Calu3 (cell line): ENCODE measurements at regions not wholly inside any gene's neighbourhood (a gene's known extent, or its start where the extent isn't known, plus 50 kb on each side); places are given as distances from the start of the nearest gene placed in this dataset.

ENCODE experiments used
- BruUV-seq: library from RNA; stranded (reverse); fragments of 400-500 nt; replicated peaks from 2 replicates; lab custom pipeline; 2021; lab: Mats Ljungman, UMichigan
- CTCF ChIA-PET: fragments of 300-600 bp; sonication (Branson Sonifier 250); formaldehyde crosslinking; loops from one replicate; lab custom pipeline; 2022; ENCODE audit warnings: antibody characterized with exemption; lab: Charles Lee
- DNase-seq: peaks from one replicate; pipeline ENCODE4 v3.0.0; 2022
- H3K27ac Mint-ChIP-seq: one replicate; pipeline ENCODE4 v1.8.0; 2022; ENCODE audit warnings: mixed read lengths; ENCODE audit not compliant: unreplicated experiment
- H3K27me3 Mint-ChIP-seq: one replicate; pipeline ENCODE4 v1.8.0; 2022; ENCODE audit warnings: mixed read lengths; ENCODE audit not compliant: unreplicated experiment
- H3K36me3 Mint-ChIP-seq: one replicate; pipeline ENCODE4 v1.8.0; 2022; ENCODE audit warnings: mild to moderate bottlenecking, moderate library complexity, mixed read lengths; ENCODE audit not compliant: insufficient read depth, unreplicated experiment
- H3K4me1 Mint-ChIP-seq: one replicate; pipeline ENCODE4 v1.8.0; 2022; ENCODE audit warnings: mild to moderate bottlenecking, low read depth, mixed read lengths; ENCODE audit not compliant: unreplicated experiment
- H3K4me3 Mint-ChIP-seq: one replicate; pipeline ENCODE4 v1.8.0; 2022; ENCODE audit warnings: mild to moderate bottlenecking, low read depth, moderate library complexity, mixed read lengths; ENCODE audit not compliant: unreplicated experiment
- H3K9me3 Mint-ChIP-seq: one replicate; pipeline ENCODE4 v1.8.0; 2022; ENCODE audit warnings: low read depth, mixed read lengths; ENCODE audit not compliant: unreplicated experiment
- CTCF ChIP-seq: fragments of 200-600 bp; IDR thresholded peaks from one replicate; pipeline ENCODE4 v1.8.0; 2022; ENCODE audit warnings: antibody characterized with exemption; ENCODE audit not compliant: unreplicated experiment
- intact Hi-C: fragments of 100-400 bp; cut with micrococcal nuclease; formaldehyde crosslinking; loops from one replicate; pipeline ENCODE4 v1.10.0; 2022; ENCODE audit not compliant: unreplicated experiment

- Mint-ChIP-seq H3K4me1 (no peaks in the 10 kb centered on the region), H3K4me3 (no peak overlapping the region), H3K27me3 (no peaks in the 10 kb centered on the region), H3K27ac (no peak overlapping the region), H3K36me3 (no peaks in the 10 kb centered on the region), H3K9me3 (no peaks in the 10 kb centered on the region)
- BruUV-seq: no TSS peak
- DNase-seq: no peak
- TF ChIP-seq CTCF: no peak
- intact Hi-C loops: no loop called here
- CTCF ChIA-PET: no interaction called here
Observed at GRCh38 chr4:128722911-128723310, 86.6 kb upstream of the JADE1 start.

- BruUV-seq: no TSS peak
- H3K4me1 Mint-ChIP-seq: no peaks in the 10 kb centered on the region
- intact Hi-C loops: no loop called here
- no peak for TF ChIP-seq CTCF
- H3K4me3 Mint-ChIP-seq: no peak overlapping the region
- no peak overlapping the region for H3K27ac Mint-ChIP-seq
- H3K27me3 Mint-ChIP-seq: no peaks in the 10 kb centered on the region
- no peak for DNase-seq
- CTCF ChIA-PET: no interaction called here
- no peaks in the 10 kb centered on the region for H3K36me3 Mint-ChIP-seq
- H3K9me3 Mint-ChIP-seq: no peaks in the 10 kb centered on the region
Observed at GRCh38 chr4:128721896-128722295, 87.6 kb upstream of the JADE1 start.

DNA sequence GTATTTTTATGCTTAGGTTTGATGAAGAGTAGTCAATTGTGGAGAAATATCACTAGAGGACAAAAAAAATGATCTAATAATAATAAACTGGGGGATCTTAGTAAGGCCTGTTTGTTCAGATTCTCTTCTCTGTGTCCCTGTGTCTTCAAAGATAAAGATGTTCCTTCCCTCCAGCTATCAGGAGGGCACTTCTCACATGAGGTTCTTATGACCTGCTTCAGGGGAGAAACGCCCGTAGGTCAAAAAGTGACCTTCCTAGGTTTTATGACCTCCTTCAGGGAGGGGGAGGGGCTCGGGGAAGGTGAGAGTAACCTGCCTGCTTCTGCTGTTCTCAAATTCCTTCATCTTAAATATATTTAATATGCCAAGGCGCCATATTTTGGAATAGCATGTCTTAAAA is 89.2 kb upstream of the JADE1 start:
- TF ChIP-seq CTCF: no peak
- H3K27me3 Mint-ChIP-seq: no peaks in the 10 kb centered on the region
- BruUV-seq: no TSS peak
- no peaks in the 10 kb centered on the region for H3K9me3 Mint-ChIP-seq
- no peaks in the 10 kb centered on the region for H3K4me1 Mint-ChIP-seq
- CTCF ChIA-PET: no interaction called here
- intact Hi-C loops: no loop called here
- H3K27ac Mint-ChIP-seq: no peak overlapping the region
- no peak for DNase-seq
- H3K36me3 Mint-ChIP-seq: no peaks in the 10 kb centered on the region
- no peak overlapping the region for H3K4me3 Mint-ChIP-seq

- Mint-ChIP-seq H3K27me3 (no peaks in the 10 kb centered on the region), H3K36me3 (no peaks in the 10 kb centered on the region), H3K9me3 (no peaks in the 10 kb centered on the region), H3K4me1 (no peaks in the 10 kb centered on the region), H3K27ac (no peak overlapping the region), H3K4me3 (no peak overlapping the region)
- no peak for TF ChIP-seq CTCF
- no peak for DNase-seq
- CTCF ChIA-PET: interaction anchor here (0.6 kb wide), 1 partner anchor 668 kb away, joined by 3 read pairs; no protein-coding TSS in a partner anchor
- no TSS peak for BruUV-seq
- intact Hi-C loops: no loop called here
Observed at GRCh38 chr4:128718768-128719167, 90.7 kb upstream of the JADE1 start.

GRCh38 chr4:128716338-128716737 is 93.2 kb upstream of the JADE1 start:
- no peak for DNase-seq
- intact Hi-C loops: no loop called here
- CTCF ChIA-PET: no interaction called here

More at GRCh38 chr4:128716338-128716737, 93.2 kb upstream of the JADE1 start:
- no TSS peak for BruUV-seq
- Mint-ChIP-seq H3K4me3 (no peak overlapping the region), H3K36me3 (no peaks in the 10 kb centered on the region), H3K27ac (no peak overlapping the region), H3K4me1 (no peaks in the 10 kb centered on the region), H3K9me3 (no peaks in the 10 kb centered on the region), H3K27me3 (no peaks in the 10 kb centered on the region)
- TF ChIP-seq CTCF: no peak
